Retinal pigment epithelial cell (primary cell): ENCODE measurements at regions not wholly inside any gene's neighbourhood (a gene's known extent, or its start where the extent isn't known, plus 50 kb on each side); places are given as distances from the start of the nearest gene placed in this dataset.

Source experiments
- DNase-seq: peaks from one replicate; pipeline ENCODE4 v3.0.0-alpha.2; 2010; ENCODE audit warnings: low read depth
- H3K4me3 ChIP-seq: 2 replicates; pipeline ENCODE4 v1.5.1; 2011; ENCODE audit warnings: mild to moderate bottlenecking, low read length, control low read depth, moderate library complexity
- CTCF ChIP-seq: conservative IDR thresholded peaks from 2 replicates; pipeline ENCODE4 v1.5.1; 2011; ENCODE audit warnings: low read depth, low read length, control low read depth, inconsistent platforms

- no peak for TF ChIP-seq CTCF
- peak; percentile 68 for DNase-seq
- no peak overlapping the region for H3K4me3 ChIP-seq
These were observed 441.1 kb upstream of the JARID2 start for GRCh38 chr6:14804785-14805210.

- H3K4me3 ChIP-seq = no peak overlapping the region
- DNase-seq = no peak
- TF ChIP-seq CTCF = no peak
These were observed 439.8 kb upstream of the JARID2 start for GRCh38 chr6:14806101-14806500.

GRCh38 chr6:14807130-14807529, 438.7 kb upstream of the JARID2 start:
- H3K4me3 ChIP-seq = no peak overlapping the region
- no peak for TF ChIP-seq CTCF
- DNase-seq = no peak

GRCh38 chr6:14807971-14808370, 437.9 kb upstream of the JARID2 start:
- no peak for TF ChIP-seq CTCF
- DNase-seq = no peak
- H3K4me3 ChIP-seq = no peak overlapping the region

- no peak for DNase-seq
- H3K4me3 ChIP-seq = no peak overlapping the region
- no peak for TF ChIP-seq CTCF
These were observed 435.8 kb upstream of the JARID2 start for GRCh38 chr6:14810021-14810420.

- no peak for TF ChIP-seq CTCF
- H3K4me3 ChIP-seq = no peak overlapping the region
- no peak for DNase-seq
These were observed 434.0 kb upstream of the JARID2 start for GRCh38 chr6:14811775-14812428.

- no peak for DNase-seq
- H3K4me3 ChIP-seq = no peak overlapping the region
- TF ChIP-seq CTCF = no peak
These were observed 431.9 kb upstream of the JARID2 start for GRCh38 chr6:14814016-14814415.
